ENCODE measurements at regions not wholly inside any gene's neighbourhood (a gene's known extent, or its start where the extent isn't known, plus 50 kb on each side); places are given as distances from the start of the nearest gene placed in this dataset.

DNA sequence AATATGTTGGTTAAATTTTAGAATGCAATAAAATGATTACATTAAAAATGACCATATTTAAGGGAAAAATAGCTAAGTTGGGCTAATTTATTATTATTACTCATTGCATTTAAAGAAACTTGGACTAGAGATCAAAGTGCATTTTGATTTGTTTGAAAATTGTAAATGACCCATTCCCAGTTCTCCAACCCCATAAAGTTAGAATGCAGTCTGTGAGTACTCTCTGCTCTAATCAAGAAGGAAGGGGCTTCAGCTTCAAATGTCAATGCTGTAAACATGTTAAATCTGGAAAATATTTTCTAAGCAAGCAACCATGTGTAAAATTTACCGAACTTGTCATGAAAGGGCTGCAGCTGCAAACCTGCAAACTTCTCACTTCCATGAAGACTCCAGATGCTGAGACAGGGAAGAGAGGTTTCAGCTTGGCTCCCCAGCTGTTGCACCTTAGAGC lies 232.7 kb downstream of the TTLL7 start:
- H3K27ac ChIP-seq, result no peak overlapping the region
- H3K36me3 ChIP-seq, result no peaks in the 10 kb centered on the region
- no peaks in the 10 kb centered on the region for H3K4me1 ChIP-seq
- no peaks in the 10 kb centered on the region for H3K27me3 ChIP-seq
- intact Hi-C loops (cut with DNase I), result no loop called here
- no peak for DNase-seq
- 64 to 79% methylated on average over 1 of the region's 1 CpG for WGBS, 2 donors
- H3K9me3 ChIP-seq, result no peaks in the 10 kb centered on the region
- TF ChIP-seq POLR2A (IDR thresholded peaks at IDR 0.05), result no peak
- TF ChIP-seq, protein P1, sequence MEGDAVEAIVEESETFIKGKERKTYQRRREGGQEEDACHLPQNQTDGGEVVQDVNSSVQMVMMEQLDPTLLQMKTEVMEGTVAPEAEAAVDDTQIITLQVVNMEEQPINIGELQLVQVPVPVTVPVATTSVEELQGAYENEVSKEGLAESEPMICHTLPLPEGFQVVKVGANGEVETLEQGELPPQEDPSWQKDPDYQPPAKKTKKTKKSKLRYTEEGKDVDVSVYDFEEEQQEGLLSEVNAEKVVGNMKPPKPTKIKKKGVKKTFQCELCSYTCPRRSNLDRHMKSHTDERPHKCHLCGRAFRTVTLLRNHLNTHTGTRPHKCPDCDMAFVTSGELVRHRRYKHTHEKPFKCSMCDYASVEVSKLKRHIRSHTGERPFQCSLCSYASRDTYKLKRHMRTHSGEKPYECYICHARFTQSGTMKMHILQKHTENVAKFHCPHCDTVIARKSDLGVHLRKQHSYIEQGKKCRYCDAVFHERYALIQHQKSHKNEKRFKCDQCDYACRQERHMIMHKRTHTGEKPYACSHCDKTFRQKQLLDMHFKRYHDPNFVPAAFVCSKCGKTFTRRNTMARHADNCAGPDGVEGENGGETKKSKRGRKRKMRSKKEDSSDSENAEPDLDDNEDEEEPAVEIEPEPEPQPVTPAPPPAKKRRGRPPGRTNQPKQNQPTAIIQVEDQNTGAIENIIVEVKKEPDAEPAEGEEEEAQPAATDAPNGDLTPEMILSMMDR (IDR thresholded peaks at IDR 0.05), result no peak
- H3K4me3 ChIP-seq, result no peak overlapping the region

DNA sequence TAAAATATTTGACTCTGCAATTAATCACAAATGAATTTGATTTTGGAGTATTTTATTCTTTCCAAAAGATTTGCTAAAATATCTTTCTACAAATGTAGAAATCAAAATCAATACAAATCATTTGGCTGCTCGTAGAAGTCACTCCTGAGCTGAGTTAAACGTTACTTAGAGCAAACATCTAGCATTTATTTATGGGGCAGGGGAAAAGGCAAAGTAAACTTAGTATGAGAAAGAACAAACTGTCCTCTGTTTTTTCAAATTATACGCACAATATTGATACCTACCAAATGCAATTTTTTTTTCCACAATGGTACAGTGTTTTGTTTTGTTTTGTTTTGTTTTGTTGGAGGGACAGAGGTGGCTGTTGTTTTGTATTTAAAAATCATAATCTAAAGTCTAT lies 233.8 kb downstream of the TTLL7 start:
- intact Hi-C loops (cut with DNase I), result no loop called here
- no peaks in the 10 kb centered on the region for H3K4me1 ChIP-seq
- peaks cover 0 to 3% (median 0%) of the 10 kb centered on the region in 4 donors for H3K27me3 ChIP-seq
- no peak overlapping the region for H3K27ac ChIP-seq
- TF ChIP-seq POLR2A (IDR thresholded peaks at IDR 0.05), result no peak
- 78 to 89% methylated on average over 3 of the region's 3 CpGs for WGBS, 2 donors
- H3K36me3 ChIP-seq, result no peaks in the 10 kb centered on the region
- no peak overlapping the region for H3K4me3 ChIP-seq
- no peak for DNase-seq
- H3K9me3 ChIP-seq, result no peaks in the 10 kb centered on the region

DNA sequence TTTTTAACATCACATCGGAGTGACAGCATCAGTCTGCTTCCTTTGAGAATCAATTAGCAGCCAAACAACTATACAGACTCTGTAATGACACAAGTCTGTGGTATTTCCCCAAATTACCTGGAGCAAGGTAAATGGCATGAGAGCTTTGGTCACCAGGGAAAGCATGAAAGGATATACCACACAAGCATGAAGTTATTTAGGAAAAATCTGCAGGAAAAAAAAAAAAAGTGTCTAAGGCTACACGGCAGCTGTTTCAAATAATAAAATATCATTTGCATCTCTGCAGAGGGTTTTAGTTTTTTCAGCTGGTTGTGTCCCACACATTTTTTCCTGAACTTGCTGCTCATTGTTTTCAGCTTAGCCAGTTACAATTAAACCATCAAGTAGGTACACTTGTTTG lies 234.7 kb downstream of the TTLL7 start:
- Histone ChIP-seq H3K9me3 (no peaks in the 10 kb centered on the region), H3K36me3 (no peaks in the 10 kb centered on the region), H3K27me3 (peaks cover 0 to 3% (median 0%) of the 10 kb centered on the region in 4 donors), H3K27ac (no peak overlapping the region), H3K4me3 (no peak overlapping the region), H3K4me1 (no peaks in the 10 kb centered on the region)
- intact Hi-C loops (cut with DNase I), result no loop called here
- no peak for DNase-seq
- TF ChIP-seq, protein P1 (IDR thresholded peaks at IDR 0.05), result no peak
- no peak for TF ChIP-seq POLR2A (IDR thresholded peaks at IDR 0.05)
- WGBS, 2 donors, result 79 to 80% methylated on average over 2 of the region's 2 CpGs

DNA sequence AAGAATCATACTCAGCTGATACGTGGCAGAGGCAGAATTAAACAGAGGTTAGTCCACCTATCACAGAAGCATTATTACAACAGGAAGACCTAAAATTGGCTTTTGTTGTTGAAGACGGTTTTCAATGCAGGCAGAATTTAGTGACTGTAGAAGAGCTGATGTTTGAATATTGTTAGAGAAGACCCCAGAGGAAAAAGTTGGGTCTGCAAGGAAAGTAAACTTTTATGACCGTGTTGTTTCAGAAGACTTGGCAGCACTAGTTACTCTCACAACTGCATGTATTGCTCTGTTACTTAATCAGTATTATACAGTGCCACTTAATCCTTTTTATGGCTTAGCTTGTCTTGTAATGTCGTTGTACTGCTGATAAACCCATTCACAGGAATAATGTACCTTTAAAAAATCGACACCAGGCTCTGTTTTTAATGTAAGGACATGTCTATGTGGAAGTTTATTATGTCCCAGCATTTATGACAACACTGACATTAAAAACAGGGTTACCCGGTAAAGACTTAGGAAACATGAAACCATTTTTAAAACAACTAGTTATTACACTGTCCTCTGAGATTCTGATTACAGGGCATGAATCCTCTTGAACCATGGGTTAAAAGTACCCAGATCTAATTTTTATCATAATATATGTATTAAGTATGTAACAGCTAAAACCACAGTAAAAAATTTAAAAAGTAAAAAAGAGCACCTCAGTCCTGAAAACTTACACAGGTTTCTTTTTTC lies 235.4 kb downstream of the TTLL7 start:
- no peak for DNase-seq
- Histone ChIP-seq H3K36me3 (no peaks in the 10 kb centered on the region), H3K27ac (no peak overlapping the region), H3K9me3 (no peaks in the 10 kb centered on the region), H3K4me3 (no peak overlapping the region), H3K27me3 (peaks cover 0 to 3% (median 0%) of the 10 kb centered on the region in 4 donors), H3K4me1 (no peaks in the 10 kb centered on the region)
- intact Hi-C loops (cut with DNase I), result no loop called here
- TF ChIP-seq, protein P1 (IDR thresholded peaks at IDR 0.05), result no peak
- no peak for TF ChIP-seq POLR2A (IDR thresholded peaks at IDR 0.05)
- 46 to 52% methylated on average over 6 of the region's 6 CpGs for WGBS, 2 donors

DNA sequence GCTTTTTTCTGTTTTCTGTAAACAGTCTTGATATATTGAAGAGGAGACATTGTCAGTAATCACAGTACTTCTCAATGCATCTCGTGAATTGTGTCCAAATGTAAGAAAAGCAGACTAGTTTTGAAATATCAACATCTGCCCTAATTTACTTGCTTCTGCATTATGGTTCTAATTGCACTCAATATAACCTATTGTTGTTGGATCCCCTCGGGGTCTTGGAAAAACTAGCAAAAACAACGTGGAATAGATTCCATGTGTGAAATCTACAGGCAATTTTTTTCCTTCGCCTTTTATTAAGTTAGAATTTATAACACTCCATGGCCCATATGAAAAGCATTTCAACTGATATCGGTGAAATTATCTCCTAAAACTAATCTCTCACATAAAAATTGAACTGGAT lies 236.5 kb downstream of the TTLL7 start:
- no peaks in the 10 kb centered on the region for H3K9me3 ChIP-seq
- no peaks in the 10 kb centered on the region for H3K36me3 ChIP-seq
- intact Hi-C loops (cut with DNase I), result no loop called here
- no peaks in the 10 kb centered on the region for H3K4me1 ChIP-seq
- TF ChIP-seq, protein P1 (IDR thresholded peaks at IDR 0.05), result no peak
- TF ChIP-seq POLR2A (IDR thresholded peaks at IDR 0.05), result no peak
- no peak overlapping the region for H3K27ac ChIP-seq
- no peak overlapping the region for H3K4me3 ChIP-seq
- WGBS, 2 donors, result 76 to 81% methylated on average over 5 of the region's 5 CpGs
- H3K27me3 ChIP-seq, result peaks cover 0 to 3% (median 0%) of the 10 kb centered on the region in 4 donors
- DNase-seq, result no peak
